HG02610 (cell line): ENCODE measurements at regions not wholly inside any gene's neighbourhood (a gene's known extent, or its start where the extent isn't known, plus 50 kb on each side); places are given as distances from the start of the nearest gene placed in this dataset.

ENCODE experiments used
- ATAC-seq: cut with Tn5 transposase; IDR thresholded peaks from one replicate; pipeline ENCODE4 v1.9.1; 2021; ENCODE audit warnings: mild to moderate bottlenecking, moderate library complexity; ENCODE audit not compliant: unreplicated experiment

GRCh38 chr13:99717959-99718674 is 216.8 kb downstream of the TM9SF2 start:
- ATAC-seq, result no peak

- no peak for ATAC-seq
These were observed 207.9 kb downstream of the TM9SF2 start for GRCh38 chr13:99709134-99709533.

GRCh38 chr13:99704390-99704789 is 203.1 kb downstream of the TM9SF2 start:
- no peak for ATAC-seq

- ATAC-seq, result no peak
These were observed 202.6 kb downstream of the TM9SF2 start for GRCh38 chr13:99703908-99704307.

GRCh38 chr13:99702687-99703319 is 201.5 kb downstream of the TM9SF2 start:
- ATAC-seq, result no peak

- ATAC-seq, result no peak
These were observed 199.2 kb downstream of the TM9SF2 start for GRCh38 chr13:99700468-99700867.

DNA sequence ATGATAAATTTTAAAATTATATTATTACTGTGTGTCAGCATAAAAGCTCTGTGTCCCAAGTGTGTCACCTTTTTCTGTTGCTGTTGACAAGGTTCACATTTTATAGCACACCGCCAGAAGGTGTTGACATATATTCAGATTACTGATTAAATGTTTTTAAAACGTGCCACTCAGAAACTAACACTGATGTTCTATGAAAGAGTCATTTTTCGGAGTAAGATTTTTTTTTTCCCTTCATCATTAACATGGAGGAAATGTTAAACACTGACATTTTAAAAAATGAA is 197.5 kb downstream of the TM9SF2 start:
- no peak for ATAC-seq

DNA sequence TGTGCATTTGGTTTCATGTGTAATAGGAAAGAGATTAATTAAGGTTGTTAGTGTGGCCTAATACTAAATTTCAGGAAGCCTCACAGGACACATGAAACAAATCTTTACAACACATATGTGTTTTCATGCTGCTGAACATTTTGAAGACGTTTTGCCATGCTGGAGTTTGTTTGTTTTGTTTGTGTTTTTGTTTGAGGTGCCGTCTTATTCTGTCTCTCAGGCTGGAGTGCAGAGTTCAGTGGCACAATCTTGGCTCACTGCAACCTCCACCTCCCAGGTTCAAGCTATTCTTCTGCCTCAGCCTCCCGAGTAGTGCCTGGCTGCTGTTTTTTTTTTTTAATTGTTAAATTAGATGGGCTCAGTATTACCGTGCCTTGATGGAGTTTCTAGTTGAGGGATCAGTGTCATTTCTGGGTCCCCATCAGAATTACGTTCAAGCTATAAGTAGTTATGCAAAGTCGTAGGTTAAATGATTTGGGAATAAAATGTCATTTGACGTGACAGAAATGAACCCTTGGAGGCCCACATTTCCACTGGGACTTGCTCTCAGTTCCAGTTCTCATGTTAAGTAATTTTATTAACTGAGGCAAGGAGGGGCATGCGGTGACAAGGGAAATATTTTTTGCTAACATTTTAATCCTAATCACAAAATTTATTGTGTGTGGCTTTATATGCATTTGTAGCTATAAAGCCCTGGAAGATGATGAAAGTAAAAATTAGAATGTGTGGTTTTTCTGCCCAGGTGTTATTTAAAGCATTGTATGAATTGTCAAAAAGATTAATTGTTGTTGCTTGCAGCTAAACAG is 196.9 kb downstream of the TM9SF2 start:
- no peak for ATAC-seq

DNA sequence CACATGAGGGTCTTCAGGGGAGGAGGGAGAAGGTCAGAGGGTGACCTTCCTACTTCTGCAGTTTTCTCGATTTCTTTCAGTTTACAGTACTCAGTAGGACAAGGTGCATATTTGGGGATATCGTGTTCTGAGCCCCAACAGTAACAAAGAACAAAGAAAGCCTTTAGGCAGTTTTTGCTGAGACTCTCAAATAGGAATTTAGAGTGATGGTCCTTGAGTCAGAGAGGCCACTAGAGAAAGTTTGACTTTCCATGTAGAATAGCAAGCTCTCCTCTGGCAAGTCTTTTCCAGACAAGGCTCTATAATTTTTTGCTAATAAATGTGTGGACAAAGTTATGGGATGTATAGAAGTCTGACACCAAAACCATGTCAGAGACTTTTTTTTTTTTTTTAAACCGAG is 194.6 kb downstream of the TM9SF2 start:
- ATAC-seq, result no peak

- no peak for ATAC-seq
These were observed 192.8 kb downstream of the TM9SF2 start for GRCh38 chr13:99693852-99694611.

DNA sequence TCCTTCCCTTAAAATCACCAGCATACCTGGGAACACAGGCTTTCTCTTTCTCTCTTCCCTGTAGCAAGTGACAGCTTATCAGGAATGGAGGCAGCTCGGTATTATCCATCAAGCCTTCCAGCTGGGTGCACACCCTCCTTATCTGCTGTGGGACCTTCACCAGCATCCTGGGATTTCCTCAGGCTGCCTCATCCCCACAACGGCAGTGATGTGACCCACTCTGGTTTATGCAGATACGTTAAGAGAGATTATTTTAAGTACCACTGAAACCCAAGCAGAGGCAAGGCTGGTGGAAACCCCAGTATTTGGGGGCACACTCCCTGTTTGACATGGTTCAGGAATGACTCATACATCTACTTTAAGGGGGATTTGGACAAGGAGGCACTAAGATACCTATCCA is 192.1 kb downstream of the TM9SF2 start:
- ATAC-seq, result no peak

DNA sequence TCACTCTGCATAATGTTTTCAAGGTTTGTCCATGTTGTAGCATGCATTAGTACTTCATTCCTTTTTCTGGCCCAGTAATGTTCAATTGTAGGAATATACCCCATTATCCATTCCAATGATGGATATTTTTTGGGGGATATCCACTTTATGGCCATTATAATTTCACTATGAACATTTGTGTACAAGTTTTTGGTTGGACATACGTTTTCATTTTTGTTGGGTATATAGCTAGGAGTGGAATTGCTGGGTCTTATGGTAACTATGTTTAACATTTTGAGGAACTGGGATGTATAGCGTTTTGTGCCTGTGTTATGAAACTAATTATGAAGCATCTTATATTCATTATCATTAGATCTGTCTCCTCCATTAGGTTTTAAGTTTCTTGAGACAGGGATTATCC is 191.6 kb downstream of the TM9SF2 start:
- no peak for ATAC-seq

GRCh38 chr13:99691552-99691951 is 190.3 kb downstream of the TM9SF2 start:
- no peak for ATAC-seq

- no peak for ATAC-seq
These were observed 189.3 kb downstream of the TM9SF2 start for GRCh38 chr13:99690426-99691174.

DNA sequence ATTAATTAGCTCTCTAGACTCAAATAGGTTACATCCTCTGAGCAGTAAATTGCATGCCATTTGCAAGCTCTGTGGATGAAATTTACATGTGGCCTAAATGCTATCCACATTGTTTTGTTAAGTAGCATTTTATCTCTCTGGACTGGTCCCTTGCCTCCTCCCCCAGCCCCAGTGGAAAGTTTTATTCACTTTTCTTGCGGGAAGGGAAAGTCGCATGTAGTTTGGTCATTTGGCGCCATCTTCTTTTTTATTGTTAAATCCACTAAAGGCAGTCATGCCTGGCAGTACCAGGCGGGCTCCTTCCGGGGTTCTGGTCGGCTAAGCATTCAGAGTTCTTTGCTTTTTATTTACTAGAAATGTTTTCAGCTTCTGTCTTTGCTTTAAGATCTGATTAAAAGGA is 188.7 kb downstream of the TM9SF2 start:
- ATAC-seq, result no peak

DNA sequence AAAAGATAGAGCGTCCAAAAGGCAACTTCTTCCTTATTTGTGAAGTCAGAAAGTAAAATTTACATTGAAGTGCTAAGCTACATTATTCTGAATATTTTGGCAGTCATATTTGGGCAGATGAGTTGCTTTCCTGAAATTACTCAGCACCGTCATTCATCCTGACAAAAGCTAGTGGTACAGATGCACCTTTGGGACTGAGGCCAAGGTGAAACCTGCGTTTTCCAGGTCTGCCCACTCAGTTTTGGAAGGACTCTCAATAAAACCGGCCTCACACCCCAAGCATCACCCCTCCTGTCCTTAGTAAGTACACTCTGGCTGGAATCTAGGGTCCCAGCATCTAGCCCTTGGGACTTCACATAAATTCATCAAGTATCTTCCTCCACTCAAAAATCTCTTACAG is 187.5 kb downstream of the TM9SF2 start:
- no peak for ATAC-seq

GRCh38 chr13:99687723-99688397 is 186.6 kb downstream of the TM9SF2 start:
- ATAC-seq, result no peak

DNA sequence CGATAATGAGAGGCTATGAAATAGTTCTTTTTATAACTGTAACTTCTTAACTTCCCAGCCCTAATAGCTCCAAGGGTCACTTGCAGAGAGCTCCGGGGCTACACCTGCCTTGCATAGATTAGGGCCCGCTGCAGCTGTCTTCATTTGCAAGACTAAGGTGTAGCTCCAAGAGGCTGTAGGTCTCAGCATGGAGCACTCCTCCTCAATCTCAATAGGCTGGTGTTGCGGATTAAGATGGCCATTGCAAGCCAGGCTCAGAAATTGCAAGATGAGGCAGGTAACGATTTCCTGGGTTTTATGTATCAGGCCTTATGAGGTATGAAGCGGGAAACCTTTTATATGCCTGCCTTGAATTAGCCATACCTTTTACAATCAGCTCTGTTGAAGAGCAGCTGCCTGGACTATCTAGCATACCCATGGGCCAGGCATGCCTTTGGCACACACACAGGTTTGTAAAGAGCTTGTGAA is 185.7 kb downstream of the TM9SF2 start:
- ATAC-seq, result no peak

DNA sequence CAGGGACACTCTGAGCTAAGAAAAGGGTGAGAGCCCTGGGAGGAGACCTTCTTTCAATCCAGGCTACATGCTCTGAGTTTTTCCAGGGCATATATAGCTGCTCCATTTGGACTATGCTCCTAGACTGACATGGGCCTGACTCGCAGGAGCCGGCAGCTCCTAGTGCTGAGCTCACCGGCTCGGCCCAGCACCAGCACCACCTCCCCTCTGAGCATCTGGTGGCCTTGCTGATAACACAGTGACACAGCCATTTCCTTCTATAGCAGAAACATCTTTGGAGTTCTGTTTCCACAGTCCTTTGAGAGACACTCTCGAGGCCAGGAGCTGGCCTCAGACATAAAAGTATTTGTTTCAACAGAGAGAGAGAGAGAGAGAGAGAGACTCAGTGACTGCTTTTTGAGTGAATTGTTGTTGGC is 184.9 kb downstream of the TM9SF2 start:
- no peak for ATAC-seq

- ATAC-seq, result no peak
These were observed 180.4 kb downstream of the TM9SF2 start for GRCh38 chr13:99681695-99682094.
